ENCODE measurements at regions not wholly inside any gene's neighbourhood (a gene's known extent, or its start where the extent isn't known, plus 50 kb on each side); places are given as distances from the start of the nearest gene placed in this dataset.
"Not testable (repeated sequence)": the region's sequence is repeated elsewhere in the genome, so short reads cannot be mapped to it uniquely, and the experiment has no call there.

DNA sequence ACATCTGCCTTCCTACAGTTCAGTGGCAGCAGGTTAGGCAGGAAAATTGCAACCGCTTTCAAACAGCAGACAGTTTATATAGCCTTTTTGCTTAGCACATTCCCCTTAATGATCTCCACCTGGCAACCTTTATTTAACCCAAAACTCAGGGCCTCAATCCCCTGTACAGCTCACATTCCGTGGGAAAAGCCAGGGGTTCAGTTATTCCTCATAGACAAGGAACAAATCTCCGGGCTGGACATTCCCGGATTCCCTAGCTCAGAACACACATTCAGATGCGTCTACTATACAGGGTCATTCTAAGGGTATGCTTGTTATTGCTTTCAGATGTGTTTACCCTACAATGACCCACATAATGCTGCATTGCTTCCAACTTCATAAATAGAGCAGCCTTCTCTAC is 73.8 kb upstream of the DCN start:
- no peaks in the 10 kb centered on the region for H3K9me3 Mint-ChIP-seq
- ChIA-PET POLR2A (no interaction called here), CTCF (interaction anchor here (1.2 kb wide), 1 partner anchor 31 kb away, joined by 3 read pairs; no protein-coding TSS in a partner anchor)
- TF ChIP-seq, protein P1, sequence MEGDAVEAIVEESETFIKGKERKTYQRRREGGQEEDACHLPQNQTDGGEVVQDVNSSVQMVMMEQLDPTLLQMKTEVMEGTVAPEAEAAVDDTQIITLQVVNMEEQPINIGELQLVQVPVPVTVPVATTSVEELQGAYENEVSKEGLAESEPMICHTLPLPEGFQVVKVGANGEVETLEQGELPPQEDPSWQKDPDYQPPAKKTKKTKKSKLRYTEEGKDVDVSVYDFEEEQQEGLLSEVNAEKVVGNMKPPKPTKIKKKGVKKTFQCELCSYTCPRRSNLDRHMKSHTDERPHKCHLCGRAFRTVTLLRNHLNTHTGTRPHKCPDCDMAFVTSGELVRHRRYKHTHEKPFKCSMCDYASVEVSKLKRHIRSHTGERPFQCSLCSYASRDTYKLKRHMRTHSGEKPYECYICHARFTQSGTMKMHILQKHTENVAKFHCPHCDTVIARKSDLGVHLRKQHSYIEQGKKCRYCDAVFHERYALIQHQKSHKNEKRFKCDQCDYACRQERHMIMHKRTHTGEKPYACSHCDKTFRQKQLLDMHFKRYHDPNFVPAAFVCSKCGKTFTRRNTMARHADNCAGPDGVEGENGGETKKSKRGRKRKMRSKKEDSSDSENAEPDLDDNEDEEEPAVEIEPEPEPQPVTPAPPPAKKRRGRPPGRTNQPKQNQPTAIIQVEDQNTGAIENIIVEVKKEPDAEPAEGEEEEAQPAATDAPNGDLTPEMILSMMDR (IDR thresholded peaks at IDR 0.05), result no peak
- peaks cover 7% of the 10 kb centered on the region for H3K27me3 Mint-ChIP-seq
- intact Hi-C loops (cut with micrococcal nuclease), result no loop called here
- no peak overlapping the region for H3K27ac Mint-ChIP-seq
- H3K4me1 Mint-ChIP-seq (ENCODE audit: low read depth), result no peaks in the 10 kb centered on the region
- no peak overlapping the region for H3K4me3 Mint-ChIP-seq
- H3K36me3 Mint-ChIP-seq (ENCODE audit: low read depth), result no peaks in the 10 kb centered on the region
- DNase-seq, result no peak
- ATAC-seq, result no peak

DNA sequence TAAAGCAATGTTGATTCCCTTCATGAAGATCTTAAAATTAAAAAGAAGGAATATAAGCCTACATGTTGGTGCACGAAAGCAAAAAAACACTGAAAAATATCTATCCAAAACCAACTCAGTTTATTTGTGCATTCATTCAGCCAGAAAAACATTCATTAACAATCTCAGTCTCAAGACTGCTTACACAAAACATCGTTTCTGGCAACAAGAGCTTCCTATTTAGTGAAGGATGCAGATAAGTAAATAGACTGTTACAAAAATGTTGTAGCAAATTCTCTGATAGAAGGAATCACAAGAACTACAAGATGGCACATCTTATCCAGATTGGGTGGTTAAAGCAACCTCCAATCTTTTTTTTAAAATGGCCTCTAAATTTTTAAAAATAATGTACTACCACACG is 69.7 kb upstream of the DCN start:
- no peaks in the 10 kb centered on the region for H3K36me3 Mint-ChIP-seq (ENCODE audit: low read depth)
- H3K9me3 Mint-ChIP-seq, result peaks cover 1% of the 10 kb centered on the region
- TF ChIP-seq, protein P1 (IDR thresholded peaks at IDR 0.05), result no peak
- ATAC-seq (no peak), DNase-seq (no peak)
- H3K27ac Mint-ChIP-seq, result no peak overlapping the region
- no peaks in the 10 kb centered on the region for H3K4me1 Mint-ChIP-seq (ENCODE audit: low read depth)
- intact Hi-C loops (cut with micrococcal nuclease), result no loop called here
- no peak overlapping the region for H3K4me3 Mint-ChIP-seq
- ChIA-PET CTCF (no interaction called here), POLR2A (no interaction called here)
- peaks cover 3% of the 10 kb centered on the region for H3K27me3 Mint-ChIP-seq

- Mint-ChIP-seq H3K4me3 (no peak overlapping the region), H3K27ac (no peak overlapping the region), H3K27me3 (no peaks in the 10 kb centered on the region), H3K36me3 (ENCODE audit: low read depth) (no peaks in the 10 kb centered on the region), H3K9me3 (peaks cover 1% of the 10 kb centered on the region), H3K4me1 (ENCODE audit: low read depth) (no peaks in the 10 kb centered on the region)
- no peak for ATAC-seq
- TF ChIP-seq, protein P1 (IDR thresholded peaks at IDR 0.05), result no peak
- CTCF ChIA-PET, result no interaction called here
- DNase-seq, result no peak
- intact Hi-C loops (cut with micrococcal nuclease), result no loop called here
- POLR2A ChIA-PET, result no interaction called here
Observed at GRCh38 chr12:91250273-91250665, 67.7 kb upstream of the DCN start.

DNA sequence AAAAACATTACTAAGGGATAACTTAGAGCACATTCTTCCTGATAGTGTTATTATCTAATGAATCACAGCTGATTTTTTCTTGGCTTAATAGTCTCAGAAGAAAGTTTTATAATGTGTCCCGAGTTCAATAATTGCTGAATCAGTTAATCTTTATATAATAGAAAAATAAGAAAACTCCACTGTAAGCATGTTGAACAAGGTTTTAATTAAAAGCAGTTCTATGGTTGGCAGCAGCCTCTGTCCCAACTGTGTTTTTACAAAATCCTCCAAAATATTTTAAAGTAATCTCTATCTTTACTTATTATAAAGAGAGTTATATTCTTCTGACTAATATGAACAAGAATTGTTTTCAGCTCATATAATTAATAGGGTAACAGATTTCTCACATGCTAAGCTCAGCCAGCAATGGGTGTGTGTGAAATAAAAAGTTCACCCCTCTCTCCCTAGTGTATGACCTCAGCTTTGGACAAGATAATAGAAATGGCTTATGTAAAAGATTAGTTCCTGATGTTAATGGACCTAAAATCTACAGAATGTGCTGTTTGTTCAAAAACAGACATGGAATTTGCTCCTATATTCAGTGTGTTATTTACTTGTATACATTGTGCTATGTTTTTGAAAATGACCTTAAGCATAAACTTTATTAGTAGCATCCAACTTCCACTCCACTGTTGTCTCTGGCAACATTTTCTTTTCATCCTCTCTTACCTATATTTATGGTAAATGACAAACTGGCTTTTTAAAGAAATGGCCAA is 67.1 kb upstream of the DCN start:
- H3K4me1 Mint-ChIP-seq (ENCODE audit: low read depth), result no peaks in the 10 kb centered on the region
- DNase-seq (no peak), ATAC-seq (no peak)
- no peaks in the 10 kb centered on the region for H3K27me3 Mint-ChIP-seq
- ChIA-PET POLR2A (no interaction called here), CTCF (no interaction called here)
- intact Hi-C loops (cut with micrococcal nuclease), result no loop called here
- peaks cover 1% of the 10 kb centered on the region for H3K9me3 Mint-ChIP-seq
- TF ChIP-seq, protein P1 (IDR thresholded peaks at IDR 0.05), result no peak
- H3K4me3 Mint-ChIP-seq, result no peak overlapping the region
- H3K36me3 Mint-ChIP-seq (ENCODE audit: low read depth), result no peaks in the 10 kb centered on the region
- H3K27ac Mint-ChIP-seq, result no peak overlapping the region

GRCh38 chr12:91249054-91249453 is 66.4 kb upstream of the DCN start:
- H3K27me3 Mint-ChIP-seq, result no peaks in the 10 kb centered on the region
- ChIA-PET CTCF (no interaction called here), POLR2A (no interaction called here)
- no peaks in the 10 kb centered on the region for H3K4me1 Mint-ChIP-seq (ENCODE audit: low read depth)
- DNase-seq, result no peak
- no peaks in the 10 kb centered on the region for H3K36me3 Mint-ChIP-seq (ENCODE audit: low read depth)
- TF ChIP-seq, protein P1 (IDR thresholded peaks at IDR 0.05), result no peak
- no peak for ATAC-seq
- H3K9me3 Mint-ChIP-seq, result peaks cover 1% of the 10 kb centered on the region
- no peak overlapping the region for H3K27ac Mint-ChIP-seq
- no peak overlapping the region for H3K4me3 Mint-ChIP-seq
- intact Hi-C loops (cut with micrococcal nuclease), result no loop called here

- H3K4me1 Mint-ChIP-seq (ENCODE audit: low read depth); ATAC-seq; intact Hi-C loops (cut with micrococcal nuclease); CTCF ChIA-PET; H3K4me3 Mint-ChIP-seq; DNase-seq; H3K27me3 Mint-ChIP-seq; H3K36me3 Mint-ChIP-seq (ENCODE audit: low read depth); H3K27ac Mint-ChIP-seq; H3K9me3 Mint-ChIP-seq; POLR2A ChIA-PET: not testable (repeated sequence)
Observed at GRCh38 chr12:91243177-91243576, 60.6 kb upstream of the DCN start.

All from activated CD8-positive, alpha-beta T cell treated with anti-CD3 and anti-CD28 coated beads for 36 hours (primary cell).